Keratinocyte (primary cell): ENCODE measurements at regions not wholly inside any gene's neighbourhood (a gene's known extent, or its start where the extent isn't known, plus 50 kb on each side); places are given as distances from the start of the nearest gene placed in this dataset.

Experiments
- CTCF ChIP-seq, 3 experiments: IDR thresholded peaks in 1 of 3; conservative IDR thresholded peaks in 1 of 3; optimal IDR thresholded peaks in 1 of 3; 2 replicates in 2 of 3; 3 replicates in 1 of 3; pipeline versions ENCODE3 to v1.5.1; 2011; ENCODE audit warnings: low read length in 3 of 3, mild to moderate bottlenecking in 3 of 3, moderate library complexity in 2 of 3, control low read depth in 1 of 3, inconsistent platforms in 1 of 3; ENCODE audit not compliant: insufficient read depth in 2 of 3; ENCODE audit errors: extremely low read depth in 1 of 3
- EZH2 ChIP-seq: IDR thresholded peaks from one replicate; pipeline ENCODE4 v1.6.1; 2012; ENCODE audit warnings: inconsistent platforms, mild to moderate bottlenecking, low read length, moderate library complexity

GRCh38 chr12:17416748-17417147 lies 673.2 kb downstream of the RERGL start:
- TF ChIP-seq CTCF (optimal IDR thresholded peaks at IDR 0.05 in 1 of 3, IDR thresholded peaks at IDR 0.05 in 1 of 3, conservative IDR thresholded peaks at IDR 0.05 in 1 of 3; ENCODE audit: extremely low read depth in 1 of 3, insufficient read depth in 2 of 3, low read length in 3 of 3) (no peak), EZH2 (no peak)
